ENCODE measurements at regions not wholly inside any gene's neighbourhood (a gene's known extent, or its start where the extent isn't known, plus 50 kb on each side); places are given as distances from the start of the nearest gene placed in this dataset.

- TF ChIP-seq, protein P1, sequence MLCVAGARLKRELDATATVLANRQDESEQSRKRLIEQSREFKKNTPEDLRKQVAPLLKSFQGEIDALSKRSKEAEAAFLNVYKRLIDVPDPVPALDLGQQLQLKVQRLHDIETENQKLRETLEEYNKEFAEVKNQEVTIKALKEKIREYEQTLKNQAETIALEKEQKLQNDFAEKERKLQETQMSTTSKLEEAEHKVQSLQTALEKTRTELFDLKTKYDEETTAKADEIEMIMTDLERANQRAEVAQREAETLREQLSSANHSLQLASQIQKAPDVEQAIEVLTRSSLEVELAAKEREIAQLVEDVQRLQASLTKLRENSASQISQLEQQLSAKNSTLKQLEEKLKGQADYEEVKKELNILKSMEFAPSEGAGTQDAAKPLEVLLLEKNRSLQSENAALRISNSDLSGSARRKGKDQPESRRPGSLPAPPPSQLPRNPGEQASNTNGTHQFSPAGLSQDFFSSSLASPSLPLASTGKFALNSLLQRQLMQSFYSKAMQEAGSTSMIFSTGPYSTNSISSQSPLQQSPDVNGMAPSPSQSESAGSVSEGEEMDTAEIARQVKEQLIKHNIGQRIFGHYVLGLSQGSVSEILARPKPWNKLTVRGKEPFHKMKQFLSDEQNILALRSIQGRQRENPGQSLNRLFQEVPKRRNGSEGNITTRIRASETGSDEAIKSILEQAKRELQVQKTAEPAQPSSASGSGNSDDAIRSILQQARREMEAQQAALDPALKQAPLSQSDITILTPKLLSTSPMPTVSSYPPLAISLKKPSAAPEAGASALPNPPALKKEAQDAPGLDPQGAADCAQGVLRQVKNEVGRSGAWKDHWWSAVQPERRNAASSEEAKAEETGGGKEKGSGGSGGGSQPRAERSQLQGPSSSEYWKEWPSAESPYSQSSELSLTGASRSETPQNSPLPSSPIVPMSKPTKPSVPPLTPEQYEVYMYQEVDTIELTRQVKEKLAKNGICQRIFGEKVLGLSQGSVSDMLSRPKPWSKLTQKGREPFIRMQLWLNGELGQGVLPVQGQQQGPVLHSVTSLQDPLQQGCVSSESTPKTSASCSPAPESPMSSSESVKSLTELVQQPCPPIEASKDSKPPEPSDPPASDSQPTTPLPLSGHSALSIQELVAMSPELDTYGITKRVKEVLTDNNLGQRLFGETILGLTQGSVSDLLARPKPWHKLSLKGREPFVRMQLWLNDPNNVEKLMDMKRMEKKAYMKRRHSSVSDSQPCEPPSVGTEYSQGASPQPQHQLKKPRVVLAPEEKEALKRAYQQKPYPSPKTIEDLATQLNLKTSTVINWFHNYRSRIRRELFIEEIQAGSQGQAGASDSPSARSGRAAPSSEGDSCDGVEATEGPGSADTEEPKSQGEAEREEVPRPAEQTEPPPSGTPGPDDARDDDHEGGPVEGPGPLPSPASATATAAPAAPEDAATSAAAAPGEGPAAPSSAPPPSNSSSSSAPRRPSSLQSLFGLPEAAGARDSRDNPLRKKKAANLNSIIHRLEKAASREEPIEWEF (IDR thresholded peaks at IDR 0.05; ENCODE audit: insufficient replicate concordance, low read depth, low read length), result no peak
- no peak for TF ChIP-seq CREB1 (IDR thresholded peaks at IDR 0.05; ENCODE audit: low read depth)
- no peak for TF ChIP-seq ZBTB40 (IDR thresholded peaks at IDR 0.05; ENCODE audit: borderline replicate concordance)
- TF ChIP-seq IKZF2 (IDR thresholded peaks at IDR 0.05), result peak in 1 of 2 experiments; percentile 29; a peak in 1 of 4 replicates
- TF ChIP-seq, protein P2, sequence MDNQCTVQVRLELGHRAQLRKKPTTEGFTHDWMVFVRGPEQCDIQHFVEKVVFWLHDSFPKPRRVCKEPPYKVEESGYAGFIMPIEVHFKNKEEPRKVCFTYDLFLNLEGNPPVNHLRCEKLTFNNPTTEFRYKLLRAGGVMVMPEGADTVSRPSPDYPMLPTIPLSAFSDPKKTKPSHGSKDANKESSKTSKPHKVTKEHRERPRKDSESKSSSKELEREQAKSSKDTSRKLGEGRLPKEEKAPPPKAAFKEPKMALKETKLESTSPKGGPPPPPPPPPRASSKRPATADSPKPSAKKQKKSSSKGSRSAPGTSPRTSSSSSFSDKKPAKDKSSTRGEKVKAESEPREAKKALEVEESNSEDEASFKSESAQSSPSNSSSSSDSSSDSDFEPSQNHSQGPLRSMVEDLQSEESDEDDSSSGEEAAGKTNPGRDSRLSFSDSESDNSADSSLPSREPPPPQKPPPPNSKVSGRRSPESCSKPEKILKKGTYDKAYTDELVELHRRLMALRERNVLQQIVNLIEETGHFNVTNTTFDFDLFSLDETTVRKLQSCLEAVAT (IDR thresholded peaks at IDR 0.05), result 0 out of 2 replicates have a peak, but pooled peaks have one; percentile 45
- TF ChIP-seq IKZF1 (conservative IDR thresholded peaks at IDR 0.05), result peak; percentile 43; the same call in 1 of the 2 replicates
- TF ChIP-seq TBL1XR1 (IDR thresholded peaks at IDR 0.05; ENCODE audit: low read depth, low read length), result no peak
- no peak for TF ChIP-seq ZNF274 (IDR thresholded peaks at IDR 0.05; ENCODE audit: insufficient read depth, insufficient read length)
- peak; percentile 91 for TF ChIP-seq ATF7 (IDR thresholded peaks at IDR 0.05; ENCODE audit: low read depth)
- TF ChIP-seq DPF2 (IDR thresholded peaks at IDR 0.05), result no peak
Measured at GRCh38 chr9:111178331-111179055, 140.2 kb upstream of the LPAR1 start (continued).

Data from GM12878 (cell line).